DND-41 (cell line): ENCODE measurements at regions not wholly inside any gene's neighbourhood (a gene's known extent, or its start where the extent isn't known, plus 50 kb on each side); places are given as distances from the start of the nearest gene placed in this dataset.

Experiments
- ATAC-seq: fragments of 200-7000 bp; cut with Tn5 transposase; 3 replicates; pipeline ENCODE4 v1.9.1; 2021; ENCODE audit warnings: low read depth; ENCODE audit not compliant: insufficient read depth
- DNase-seq: peaks from one replicate; pipeline ENCODE4 v3.0.0-alpha.2; 2020
- H2AFZ ChIP-seq: 2 replicates; pipeline ENCODE4 v1.6.0; 2012; ENCODE audit warnings: low read depth, low read length
- H3K27ac ChIP-seq: 2 replicates; pipeline ENCODE4 v1.5.1; 2012; ENCODE audit warnings: low read length, inconsistent platforms
- H3K27me3 ChIP-seq: fragments of 200-600 bp; sonication (generic); 2 replicates; pipeline ENCODE4 v1.6.0; 2012; ENCODE audit warnings: low read length, mild to moderate bottlenecking, inconsistent platforms; ENCODE audit not compliant: insufficient read depth, poor library complexity
- H3K36me3 ChIP-seq: 2 replicates; pipeline ENCODE4 v1.5.1; 2012; ENCODE audit warnings: low read length, inconsistent platforms; ENCODE audit not compliant: insufficient read depth
- H3K4me1 ChIP-seq: 2 replicates; pipeline ENCODE4 v1.5.1; 2012; ENCODE audit warnings: mild to moderate bottlenecking, low read length; ENCODE audit not compliant: insufficient read depth
- H3K4me2 ChIP-seq: 2 replicates; pipeline ENCODE4 v1.6.0; 2012; ENCODE audit warnings: mild to moderate bottlenecking, moderate library complexity, low read length, inconsistent platforms; ENCODE audit not compliant: insufficient read depth
- H3K4me3 ChIP-seq, 2 experiments: fragments of 200-600 bp in 1 of 2; shearing (Covaris generic) in 1 of 2; 2 replicates each; pipeline ENCODE4 v1.5.1; 2012 to 2016; ENCODE audit warnings: inconsistent platforms in 2 of 2, low read length in 2 of 2, mild to moderate bottlenecking in 2 of 2, low read depth in 1 of 2, moderate library complexity in 1 of 2
- H3K79me2 ChIP-seq: 2 replicates; pipeline ENCODE4 v1.6.0; 2012; ENCODE audit warnings: low read length, inconsistent platforms; ENCODE audit not compliant: insufficient read depth
- H3K9ac ChIP-seq: 2 replicates; pipeline ENCODE4 v1.6.0; 2012; ENCODE audit warnings: low read depth, mild to moderate bottlenecking, inconsistent platforms, low read length, moderate library complexity
- H3K9me3 ChIP-seq: 2 replicates; pipeline ENCODE4 v1.5.1; 2012; ENCODE audit warnings: low read length, moderate library complexity, mild to moderate bottlenecking, inconsistent platforms; ENCODE audit not compliant: insufficient read depth, severe bottlenecking
- H4K20me1 ChIP-seq: 2 replicates; pipeline ENCODE4 v1.6.0; 2012; ENCODE audit warnings: low read length; ENCODE audit not compliant: insufficient read depth
- EZH2 ChIP-seq: IDR thresholded peaks from 3 replicates; pipeline ENCODE4 v1.6.1; 2012; ENCODE audit warnings: borderline replicate concordance, low read depth, mild to moderate bottlenecking, moderate library complexity, low read length, inconsistent platforms; ENCODE audit not compliant: severe bottlenecking
- TF ChIP-seq, protein P1 (sequence below): IDR thresholded peaks from 2 replicates; pipeline ENCODE4 v1.5.1; 2012; ENCODE audit warnings: borderline replicate concordance, low read length, moderate library complexity, mild to moderate bottlenecking; ENCODE audit not compliant: poor library complexity, severe bottlenecking; ENCODE audit errors: extremely low read depth

DNA sequence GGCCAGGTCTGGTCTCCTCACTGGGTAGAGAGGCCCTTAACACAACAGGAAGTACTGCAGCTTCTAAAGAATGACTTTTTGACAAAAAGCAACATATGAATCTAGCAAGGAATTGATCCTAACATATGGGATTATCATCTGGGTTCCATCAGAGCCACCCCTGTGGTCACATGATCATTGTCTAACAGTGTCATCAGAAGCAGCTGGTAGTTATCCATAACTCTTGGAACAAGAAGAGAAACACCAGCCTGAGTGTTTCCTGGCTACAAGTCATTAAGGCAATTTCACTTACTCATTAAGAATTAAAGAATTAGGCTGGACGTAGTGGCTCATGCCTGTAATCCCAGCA, 219.3 kb upstream of the ARID1B start:
- Histone ChIP-seq H2AFZ (no peak overlapping the region), H3K9me3 (no peaks in the 10 kb centered on the region), H3K79me2 (no peaks in the 10 kb centered on the region), H3K27me3 (no peaks in the 10 kb centered on the region), H4K20me1 (no peaks in the 10 kb centered on the region), H3K4me2 (no peak overlapping the region), H3K9ac (no peak overlapping the region), H3K4me1 (no peaks in the 10 kb centered on the region), H3K27ac (no peak overlapping the region), H3K36me3 (no peaks in the 10 kb centered on the region), H3K4me3 (no peak overlapping the region)
- DNase-seq: no peak
- ATAC-seq: no peak
- TF ChIP-seq, protein P1, sequence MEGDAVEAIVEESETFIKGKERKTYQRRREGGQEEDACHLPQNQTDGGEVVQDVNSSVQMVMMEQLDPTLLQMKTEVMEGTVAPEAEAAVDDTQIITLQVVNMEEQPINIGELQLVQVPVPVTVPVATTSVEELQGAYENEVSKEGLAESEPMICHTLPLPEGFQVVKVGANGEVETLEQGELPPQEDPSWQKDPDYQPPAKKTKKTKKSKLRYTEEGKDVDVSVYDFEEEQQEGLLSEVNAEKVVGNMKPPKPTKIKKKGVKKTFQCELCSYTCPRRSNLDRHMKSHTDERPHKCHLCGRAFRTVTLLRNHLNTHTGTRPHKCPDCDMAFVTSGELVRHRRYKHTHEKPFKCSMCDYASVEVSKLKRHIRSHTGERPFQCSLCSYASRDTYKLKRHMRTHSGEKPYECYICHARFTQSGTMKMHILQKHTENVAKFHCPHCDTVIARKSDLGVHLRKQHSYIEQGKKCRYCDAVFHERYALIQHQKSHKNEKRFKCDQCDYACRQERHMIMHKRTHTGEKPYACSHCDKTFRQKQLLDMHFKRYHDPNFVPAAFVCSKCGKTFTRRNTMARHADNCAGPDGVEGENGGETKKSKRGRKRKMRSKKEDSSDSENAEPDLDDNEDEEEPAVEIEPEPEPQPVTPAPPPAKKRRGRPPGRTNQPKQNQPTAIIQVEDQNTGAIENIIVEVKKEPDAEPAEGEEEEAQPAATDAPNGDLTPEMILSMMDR: no peak
- no peak for TF ChIP-seq EZH2

DNA sequence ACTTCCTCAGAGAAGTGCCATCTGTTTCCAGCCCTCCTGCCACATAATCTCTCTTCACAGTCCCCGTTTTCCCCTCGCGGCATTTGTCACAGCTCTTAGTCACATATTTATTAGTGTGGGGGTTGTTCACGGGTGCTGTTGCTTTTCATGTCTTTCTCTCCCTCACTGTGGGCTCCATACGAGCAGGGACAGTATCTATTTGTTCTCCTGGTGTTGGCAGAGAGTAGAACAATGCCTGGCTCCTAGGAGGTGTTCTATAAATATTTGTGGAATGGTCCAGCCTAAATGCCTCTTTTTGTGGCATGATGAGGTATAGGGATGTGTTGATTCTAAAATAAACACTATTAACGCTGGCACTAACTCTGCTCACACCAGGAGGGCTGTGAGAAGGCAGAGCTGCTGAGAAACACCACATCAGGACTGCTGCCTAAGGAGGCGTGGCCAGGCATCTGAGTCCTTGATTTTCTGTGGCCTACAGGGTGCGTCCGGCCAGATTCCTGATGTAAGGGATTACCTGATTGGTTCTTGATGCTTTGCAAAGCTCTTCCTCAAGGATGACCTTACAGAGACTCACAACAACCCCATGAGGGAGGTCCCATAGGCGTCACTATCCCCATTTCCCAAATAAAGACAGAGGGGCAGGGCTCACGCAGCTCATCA, 219.8 kb upstream of the ARID1B start:
- H3K27ac ChIP-seq: no peak overlapping the region
- H3K4me1 ChIP-seq: no peaks in the 10 kb centered on the region
- no peak overlapping the region for H3K4me2 ChIP-seq
- H4K20me1 ChIP-seq: no peaks in the 10 kb centered on the region
- no peak overlapping the region for H2AFZ ChIP-seq
- no peaks in the 10 kb centered on the region for H3K79me2 ChIP-seq
- no peak for TF ChIP-seq EZH2
- TF ChIP-seq, protein P1: no peak
- no peak overlapping the region for H3K9ac ChIP-seq
- no peaks in the 10 kb centered on the region for H3K9me3 ChIP-seq
- DNase-seq: no peak
- H3K36me3 ChIP-seq: no peaks in the 10 kb centered on the region
- no peak overlapping the region for H3K4me3 ChIP-seq
- no peak for ATAC-seq
- no peaks in the 10 kb centered on the region for H3K27me3 ChIP-seq

DNA sequence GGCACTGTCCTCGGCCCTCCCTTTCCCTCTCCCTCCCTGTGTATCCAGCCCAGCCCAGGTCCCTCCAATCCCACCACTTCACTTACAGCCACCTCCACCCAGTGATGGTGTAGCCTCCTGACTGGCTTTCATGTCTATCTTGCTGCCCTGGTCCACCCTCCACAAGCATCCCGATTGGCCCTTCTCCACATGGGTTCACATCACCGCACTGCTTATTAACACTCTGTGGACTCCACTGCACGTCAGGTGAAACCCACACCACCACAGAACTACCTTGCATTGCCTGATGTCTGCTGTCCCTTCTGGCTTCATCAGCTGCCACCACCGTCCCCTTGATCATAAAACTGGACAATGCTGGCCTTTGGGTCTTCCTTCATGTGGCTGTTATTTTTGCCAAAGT, 220.4 kb upstream of the ARID1B start:
- Histone ChIP-seq H3K79me2 (no peaks in the 10 kb centered on the region), H3K9ac (no peak overlapping the region), H3K4me2 (no peak overlapping the region), H3K27ac (no peak overlapping the region), H2AFZ (no peak overlapping the region), H4K20me1 (no peaks in the 10 kb centered on the region), H3K4me1 (no peaks in the 10 kb centered on the region), H3K27me3 (peaks cover 4% of the 10 kb centered on the region), H3K36me3 (no peaks in the 10 kb centered on the region), H3K9me3 (no peaks in the 10 kb centered on the region), H3K4me3 (no peak overlapping the region)
- ATAC-seq (no peak), DNase-seq (no peak)
- TF ChIP-seq, protein P1: no peak
- no peak for TF ChIP-seq EZH2

DNA sequence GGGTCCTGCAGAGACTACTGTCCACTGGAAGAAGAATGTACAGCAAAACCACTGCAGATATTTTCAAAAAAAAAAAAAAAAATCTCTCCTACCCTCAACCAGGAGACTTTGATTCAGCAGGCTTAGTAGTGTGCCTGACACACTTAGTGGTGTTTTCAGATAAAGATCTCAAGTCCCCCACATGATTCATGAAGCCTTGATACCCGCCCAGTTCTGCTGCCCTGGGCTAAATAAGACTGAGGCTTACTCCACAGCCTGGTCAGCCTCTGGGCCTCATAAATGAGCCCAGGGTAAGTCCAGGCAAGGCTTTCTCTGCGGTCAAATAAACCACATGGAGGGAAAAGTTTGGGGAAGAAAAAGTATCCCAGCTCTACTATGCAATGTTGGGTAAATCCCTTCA, 222.1 kb upstream of the ARID1B start:
- no peaks in the 10 kb centered on the region for H3K4me1 ChIP-seq
- no peaks in the 10 kb centered on the region for H4K20me1 ChIP-seq
- DNase-seq: no peak
- H3K4me3 ChIP-seq: no peak overlapping the region
- H3K4me2 ChIP-seq: no peak overlapping the region
- ATAC-seq: no peak
- H3K79me2 ChIP-seq: no peaks in the 10 kb centered on the region
- H3K27me3 ChIP-seq: peaks cover 4% of the 10 kb centered on the region
- no peak overlapping the region for H2AFZ ChIP-seq
- no peak overlapping the region for H3K27ac ChIP-seq
- TF ChIP-seq, protein P1: no peak
- no peak for TF ChIP-seq EZH2
- no peaks in the 10 kb centered on the region for H3K9me3 ChIP-seq
- no peaks in the 10 kb centered on the region for H3K36me3 ChIP-seq
- H3K9ac ChIP-seq: no peak overlapping the region
